Endodermal cell (in vitro differentiated cells): ENCODE measurements at regions not wholly inside any gene's neighbourhood (a gene's known extent, or its start where the extent isn't known, plus 50 kb on each side); places are given as distances from the start of the nearest gene placed in this dataset.

Experiments
- DNase-seq: peaks from one replicate; pipeline ENCODE4 v3.0.0-alpha.2; 2017
- H3K27ac ChIP-seq: 2 replicates; pipeline ENCODE4 v1.5.1; 2013; ENCODE audit warnings: mild to moderate bottlenecking, low read depth, low read length, moderate library complexity
- H3K27me3 ChIP-seq: 2 replicates; pipeline ENCODE4 v1.6.1; 2013; ENCODE audit warnings: mild to moderate bottlenecking, low read length, moderate library complexity; ENCODE audit not compliant: insufficient read depth, control insufficient read depth, poor library complexity, severe bottlenecking
- H3K36me3 ChIP-seq: 2 replicates; pipeline ENCODE4 v1.7.0; 2013; ENCODE audit warnings: mild to moderate bottlenecking, low read length, moderate library complexity; ENCODE audit not compliant: control insufficient read depth, insufficient read depth
- H3K4me1 ChIP-seq: one replicate; pipeline ENCODE4 v1.7.0; 2013; ENCODE audit warnings: low read length; ENCODE audit not compliant: control insufficient read depth, insufficient read depth
- H3K4me3 ChIP-seq: 2 replicates; pipeline ENCODE4 v1.5.1; 2013; ENCODE audit warnings: mild to moderate bottlenecking, low read length, moderate library complexity
- H3K9ac ChIP-seq: 2 replicates; pipeline ENCODE4 v1.6.1; 2013; ENCODE audit warnings: mild to moderate bottlenecking, low read length, moderate library complexity; ENCODE audit not compliant: poor library complexity, severe bottlenecking; ENCODE audit errors: extremely low read depth
- H3K9me3 ChIP-seq: 2 replicates; pipeline ENCODE4 v1.6.1; 2013; ENCODE audit warnings: mild to moderate bottlenecking, low read length, moderate library complexity; ENCODE audit not compliant: control insufficient read depth
- H3K27ac Mint-ChIP-seq: 2 replicates; pipeline ENCODE4 v1.8.0; 2020; ENCODE audit warnings: mixed read lengths
- H3K27me3 Mint-ChIP-seq: 2 replicates; pipeline ENCODE4 v1.8.0; 2021; ENCODE audit warnings: mild to moderate bottlenecking, mixed read lengths; ENCODE audit not compliant: insufficient read depth
- H3K36me3 Mint-ChIP-seq: 2 replicates; pipeline ENCODE4 v1.8.0; 2020; ENCODE audit warnings: low read depth, mixed read lengths
- H3K4me1 Mint-ChIP-seq: 2 replicates; pipeline ENCODE4 v1.8.0; 2020; ENCODE audit warnings: mixed read lengths
- H3K4me3 Mint-ChIP-seq: 2 replicates; pipeline ENCODE4 v1.8.0; 2020; ENCODE audit warnings: mild to moderate bottlenecking, moderate library complexity, mixed read lengths
- H3K9me3 Mint-ChIP-seq: 2 replicates; pipeline ENCODE4 v1.8.0; 2020; ENCODE audit warnings: mild to moderate bottlenecking, mixed read lengths
- WGBS, 2 experiments: methylation state at CpG; one replicate each; pipeline versions ENCODE4 v1.1.5 to v1.1.7; 2013; ENCODE audit warnings: missing lambda C conversion rate in 2 of 2, mixed read lengths in 1 of 2; ENCODE audit not compliant: insufficient coverage in 1 of 2, insufficient read length in 1 of 2; 5-methylcytosine and 5-hydroxymethylcytosine counted together
- TF ChIP-seq, protein P1 (sequence below): fragments of 200-600 bp; sonication (generic); conservative IDR thresholded peaks from 2 replicates; pipeline ENCODE4 v1.5.0; 2021; ENCODE audit warnings: antibody characterized with exemption, mild to moderate bottlenecking

DNA sequence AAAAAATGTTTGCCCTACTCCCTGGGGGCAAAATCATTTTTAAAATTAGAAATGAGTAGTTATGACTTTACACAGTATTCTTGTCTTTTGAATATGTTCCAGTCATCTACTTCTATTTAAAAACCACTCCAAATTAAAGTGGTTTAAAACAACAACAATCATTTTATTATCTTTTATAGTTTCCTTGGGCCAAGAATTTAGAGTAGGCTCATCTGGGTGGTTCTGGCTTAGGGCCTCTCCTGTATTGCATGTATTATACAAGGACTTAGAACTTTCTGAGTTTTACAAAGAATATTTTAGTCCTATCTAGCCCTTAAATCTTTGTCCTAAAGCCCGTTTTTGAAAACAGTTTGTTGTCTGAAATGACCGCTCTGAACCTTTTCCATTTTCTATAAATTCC is 132.5 kb upstream of the INTU start:
- DNase-seq: no peak
- Histone ChIP-seq H3K9ac (no peak overlapping the region), H3K27me3 (no peaks in the 10 kb centered on the region), H3K9me3 (no peaks in the 10 kb centered on the region), H3K4me3 (no peak overlapping the region), H3K27ac (no peak overlapping the region), H3K36me3 (no peaks in the 10 kb centered on the region), H3K4me1 (no peaks in the 10 kb centered on the region)
- Mint-ChIP-seq H3K4me3 (no peak overlapping the region), H3K27ac (no peak overlapping the region), H3K9me3 (peaks cover 7% of the 10 kb centered on the region), H3K27me3 (no peaks in the 10 kb centered on the region), H3K36me3 (peaks cover 14% of the 10 kb centered on the region), H3K4me1 (peaks cover 8% of the 10 kb centered on the region)
- WGBS, 2 experiments: 86 to 91% methylated on average over 2 of the region's 2 CpGs
- TF ChIP-seq, protein P1, sequence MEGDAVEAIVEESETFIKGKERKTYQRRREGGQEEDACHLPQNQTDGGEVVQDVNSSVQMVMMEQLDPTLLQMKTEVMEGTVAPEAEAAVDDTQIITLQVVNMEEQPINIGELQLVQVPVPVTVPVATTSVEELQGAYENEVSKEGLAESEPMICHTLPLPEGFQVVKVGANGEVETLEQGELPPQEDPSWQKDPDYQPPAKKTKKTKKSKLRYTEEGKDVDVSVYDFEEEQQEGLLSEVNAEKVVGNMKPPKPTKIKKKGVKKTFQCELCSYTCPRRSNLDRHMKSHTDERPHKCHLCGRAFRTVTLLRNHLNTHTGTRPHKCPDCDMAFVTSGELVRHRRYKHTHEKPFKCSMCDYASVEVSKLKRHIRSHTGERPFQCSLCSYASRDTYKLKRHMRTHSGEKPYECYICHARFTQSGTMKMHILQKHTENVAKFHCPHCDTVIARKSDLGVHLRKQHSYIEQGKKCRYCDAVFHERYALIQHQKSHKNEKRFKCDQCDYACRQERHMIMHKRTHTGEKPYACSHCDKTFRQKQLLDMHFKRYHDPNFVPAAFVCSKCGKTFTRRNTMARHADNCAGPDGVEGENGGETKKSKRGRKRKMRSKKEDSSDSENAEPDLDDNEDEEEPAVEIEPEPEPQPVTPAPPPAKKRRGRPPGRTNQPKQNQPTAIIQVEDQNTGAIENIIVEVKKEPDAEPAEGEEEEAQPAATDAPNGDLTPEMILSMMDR: no peak

DNA sequence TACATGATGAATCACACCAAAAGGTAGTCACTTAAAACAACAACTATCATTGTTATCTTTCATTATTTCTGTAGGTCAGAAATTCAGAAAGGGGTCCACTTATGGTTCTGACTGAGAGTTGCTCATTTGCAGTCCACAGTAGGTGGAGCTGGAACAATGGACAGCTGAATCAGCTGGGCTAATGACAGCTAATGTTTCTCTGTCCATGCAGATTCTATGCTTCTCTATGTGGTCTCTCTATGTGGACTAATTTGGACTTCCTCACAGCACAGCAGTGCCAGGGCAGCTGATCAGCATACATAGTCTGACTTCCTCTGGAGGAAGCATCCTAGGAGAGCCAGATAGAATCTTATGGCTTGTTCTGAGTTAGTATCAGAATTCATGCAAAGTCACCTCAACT is 131.7 kb upstream of the INTU start:
- no peaks in the 10 kb centered on the region for H3K27me3 Mint-ChIP-seq
- DNase-seq: no peak
- H3K27ac Mint-ChIP-seq: no peak overlapping the region
- no peaks in the 10 kb centered on the region for H3K36me3 ChIP-seq
- no peak overlapping the region for H3K9ac ChIP-seq
- H3K27me3 ChIP-seq: no peaks in the 10 kb centered on the region
- H3K27ac ChIP-seq: no peak overlapping the region
- no peaks in the 10 kb centered on the region for H3K4me1 ChIP-seq
- peaks cover 14% of the 10 kb centered on the region for H3K36me3 Mint-ChIP-seq
- H3K4me1 Mint-ChIP-seq: peaks cover 8% of the 10 kb centered on the region
- no peak overlapping the region for H3K4me3 ChIP-seq
- no peaks in the 10 kb centered on the region for H3K9me3 ChIP-seq
- TF ChIP-seq, protein P1: no peak
- peaks cover 7% of the 10 kb centered on the region for H3K9me3 Mint-ChIP-seq
- H3K4me3 Mint-ChIP-seq: no peak overlapping the region

DNA sequence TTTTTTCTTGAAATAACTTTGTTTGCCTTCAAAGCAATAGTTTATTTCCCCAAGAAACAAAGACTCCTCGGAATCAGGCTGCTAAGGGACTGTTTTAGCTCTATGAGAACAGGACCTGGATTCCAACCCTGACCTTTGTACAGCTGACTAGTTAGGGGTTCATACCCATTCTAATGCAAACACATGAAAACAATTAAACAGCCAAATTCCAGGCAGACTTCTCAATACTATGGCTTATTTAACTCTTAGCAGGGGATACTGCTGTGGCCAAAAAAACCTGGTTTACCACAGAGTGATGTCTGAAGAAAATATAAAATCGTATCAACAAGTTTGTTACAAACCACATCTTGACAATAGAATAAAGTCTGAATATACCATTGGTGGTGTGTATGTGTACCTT is 129.6 kb upstream of the INTU start:
- TF ChIP-seq, protein P1: no peak
- DNase-seq: no peak
- no peaks in the 10 kb centered on the region for H3K4me1 ChIP-seq
- 43 to 94% methylated on average over 1 to 2 of the region's 2 CpGs for WGBS, 2 experiments
- no peak overlapping the region for H3K4me3 Mint-ChIP-seq
- H3K27ac Mint-ChIP-seq: no peak overlapping the region
- no peaks in the 10 kb centered on the region for H3K27me3 Mint-ChIP-seq
- no peaks in the 10 kb centered on the region for H3K9me3 Mint-ChIP-seq
- H3K27ac ChIP-seq: peak overlapping the region; percentile 25
- no peak overlapping the region for H3K4me3 ChIP-seq
- H3K27me3 ChIP-seq: no peaks in the 10 kb centered on the region
- no peaks in the 10 kb centered on the region for H3K36me3 ChIP-seq
- no peak overlapping the region for H3K9ac ChIP-seq
- no peaks in the 10 kb centered on the region for H3K36me3 Mint-ChIP-seq
- peaks cover 8% of the 10 kb centered on the region for H3K4me1 Mint-ChIP-seq
- no peaks in the 10 kb centered on the region for H3K9me3 ChIP-seq
